Left kidney (tissue), 1 donor: ENCODE measurements at regions not wholly inside any gene's neighbourhood (a gene's known extent, or its start where the extent isn't known, plus 50 kb on each side); places are given as distances from the start of the nearest gene placed in this dataset.
"Not testable (repeated sequence)": the region's sequence is repeated elsewhere in the genome, so short reads cannot be mapped to it uniquely, and the experiment has no call there.

ENCODE experiments used
- DNase-seq: peaks from one replicate; pipeline ENCODE4 v3.0.0-alpha.2; 2013

- DNase-seq, result no peak
Observed at GRCh38 chr10:108592956-108593355, 1330.4 kb downstream of the XPNPEP1 start.

DNA sequence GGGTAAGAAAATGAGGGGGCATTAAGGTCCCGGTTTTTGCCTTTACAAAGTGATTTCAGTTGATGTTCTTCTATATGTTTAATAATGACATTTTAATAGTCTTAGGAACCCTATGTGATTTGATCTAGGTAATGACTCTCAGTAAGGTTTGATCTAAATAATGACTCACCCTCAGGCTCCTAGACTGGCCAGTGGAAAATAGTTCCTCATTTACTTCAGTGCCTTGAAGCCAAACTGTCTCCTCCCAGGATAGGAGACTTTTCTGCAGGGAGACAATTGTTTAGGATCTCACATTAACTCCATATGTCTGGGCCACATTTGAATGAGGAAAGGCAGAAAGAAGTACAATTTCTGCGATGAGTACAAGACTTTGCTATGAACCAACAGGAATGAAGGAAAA is 1331.9 kb downstream of the XPNPEP1 start:
- no peak for DNase-seq

DNA sequence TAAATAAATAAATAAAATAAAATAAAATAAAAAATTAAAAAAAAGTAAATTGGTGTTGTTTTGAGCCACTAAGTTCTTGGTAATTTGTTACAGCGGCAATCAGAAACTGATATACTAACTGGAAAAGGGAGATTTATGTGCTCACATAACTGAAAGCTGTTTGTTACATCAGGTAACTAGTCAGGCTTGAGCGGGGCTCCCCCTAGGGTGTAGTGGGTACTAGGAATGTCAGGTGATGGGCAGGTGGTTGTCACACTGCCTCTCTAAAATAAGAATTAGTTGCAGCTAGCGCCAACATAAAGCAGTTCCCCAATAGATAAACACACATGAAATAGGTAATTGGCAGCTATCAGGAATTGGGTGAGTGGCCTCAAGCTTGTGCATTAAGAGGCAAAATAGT is 1336.9 kb downstream of the XPNPEP1 start:
- DNase-seq, result no peak

DNA sequence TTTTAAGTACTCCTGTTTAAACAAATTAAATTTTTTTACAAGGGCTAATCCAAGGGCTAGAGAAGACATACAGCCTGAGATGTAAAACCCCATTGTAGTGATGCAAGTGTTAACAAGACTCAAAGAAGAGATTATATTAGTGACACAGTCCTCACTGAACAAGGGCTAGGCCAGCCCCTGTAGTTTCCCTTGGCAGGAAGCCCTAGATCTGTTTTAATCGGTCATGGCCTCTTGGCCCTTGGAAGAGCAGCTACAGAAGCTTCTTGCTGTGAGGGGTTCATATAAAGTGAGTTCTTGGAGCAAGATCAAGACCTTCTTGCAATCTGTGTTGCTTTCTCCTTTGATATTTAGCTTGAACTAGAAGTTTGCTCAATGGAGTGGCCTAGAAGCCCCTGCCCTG is 1339.4 kb downstream of the XPNPEP1 start:
- DNase-seq, result no peak

DNA sequence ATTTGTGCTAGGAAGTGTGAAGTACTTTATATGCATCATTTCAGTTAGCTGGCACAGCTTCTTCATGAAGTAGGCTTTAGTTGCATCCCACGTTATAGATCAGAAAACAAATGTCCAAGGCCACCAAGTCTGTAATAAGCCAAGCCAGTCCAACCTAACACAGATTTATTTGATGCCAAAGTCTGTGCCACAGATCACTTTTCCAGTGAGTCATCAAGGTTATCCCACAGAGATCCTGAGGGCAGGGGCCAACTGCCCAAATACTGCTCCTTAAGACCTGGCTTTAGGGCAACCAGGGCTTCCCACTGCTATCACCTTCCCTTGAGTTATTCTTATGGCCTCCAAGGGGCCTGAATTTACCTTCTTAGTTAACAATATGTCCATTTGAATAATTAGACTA is 1340.4 kb downstream of the XPNPEP1 start:
- no peak for DNase-seq

DNA sequence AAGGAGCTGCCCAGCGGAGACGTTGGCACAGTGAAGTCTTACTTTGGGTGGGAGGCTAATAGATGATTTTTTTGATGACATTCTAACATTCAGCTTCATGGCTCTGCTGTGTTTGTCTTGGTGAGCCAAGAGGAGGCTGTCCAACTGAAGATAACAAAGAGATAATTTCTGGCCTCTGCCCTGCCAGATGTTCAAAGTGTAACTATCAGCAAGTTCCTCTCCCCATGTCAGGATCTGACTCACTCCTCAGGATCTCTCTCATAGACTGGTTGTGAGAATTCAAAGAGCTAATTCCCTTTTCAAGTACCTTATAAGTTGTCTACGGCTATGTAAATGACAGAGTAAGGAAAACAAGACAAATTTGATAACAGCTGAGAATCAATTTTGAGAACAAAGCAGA is 1340.9 kb downstream of the XPNPEP1 start:
- DNase-seq, result no peak

DNA sequence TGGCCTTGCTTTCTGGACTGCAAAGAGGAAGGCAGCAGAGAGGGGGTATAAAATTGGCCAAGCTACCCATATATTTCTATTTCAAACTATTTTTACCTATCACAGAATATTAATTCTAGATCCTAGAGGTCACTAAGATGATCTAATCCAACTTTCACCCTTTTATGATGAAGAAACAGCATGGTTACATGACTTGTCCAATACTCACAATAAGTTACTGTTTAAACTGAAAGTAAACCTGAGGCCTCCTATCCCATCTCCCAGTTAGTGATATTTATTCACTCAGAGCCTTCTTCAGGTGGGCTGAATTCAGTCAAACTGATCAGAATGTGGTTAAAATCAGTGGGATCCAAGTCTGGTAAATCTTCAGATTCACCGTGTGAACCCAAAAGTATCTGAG is 1345.1 kb downstream of the XPNPEP1 start:
- no peak for DNase-seq

GRCh38 chr10:108574233-108574632 is 1349.1 kb downstream of the XPNPEP1 start:
- no peak for DNase-seq

DNA sequence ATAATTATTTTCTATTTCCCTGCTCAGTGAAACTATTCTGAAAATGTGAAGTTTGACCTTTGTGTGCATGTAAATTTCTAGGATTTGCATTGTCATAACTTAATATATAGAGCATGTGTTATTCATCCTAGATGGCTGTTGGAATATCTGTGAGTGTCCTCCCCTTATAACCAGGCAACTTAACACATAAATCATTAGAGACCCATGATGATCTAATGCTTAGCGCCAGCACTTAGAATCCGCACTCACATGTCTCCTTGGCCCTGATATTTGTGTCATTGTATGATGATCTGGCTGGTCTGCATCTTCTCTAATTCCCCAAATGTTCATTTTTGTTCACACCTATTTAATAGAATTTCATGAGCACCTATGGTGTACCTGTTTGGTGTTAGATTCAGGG is 1354.5 kb downstream of the XPNPEP1 start:
- no peak for DNase-seq

- DNase-seq, result no peak
Observed at GRCh38 chr10:108567899-108568752, 1355.2 kb downstream of the XPNPEP1 start.

- no peak for DNase-seq
Observed at GRCh38 chr10:108566316-108567107, 1356.8 kb downstream of the XPNPEP1 start.

DNA sequence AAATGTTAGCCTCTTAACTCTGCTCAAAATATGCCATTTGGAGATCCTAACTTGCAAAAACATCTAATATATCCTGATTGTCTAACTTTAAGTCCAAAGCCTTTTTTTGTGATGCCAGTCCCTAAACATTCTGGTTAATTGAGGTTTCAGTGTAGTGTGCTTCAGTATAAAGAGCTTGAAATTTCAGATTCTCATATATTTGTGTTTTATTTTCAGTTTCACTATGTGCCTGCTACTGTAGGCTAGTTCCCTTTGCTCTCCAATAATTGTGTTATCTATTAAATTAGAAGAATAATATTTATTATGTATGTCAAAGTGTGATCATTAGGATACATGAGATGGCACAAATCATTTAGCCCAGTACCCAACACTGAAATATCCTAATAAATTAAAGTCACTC is 1361.2 kb downstream of the XPNPEP1 start:
- DNase-seq, result no peak

DNA sequence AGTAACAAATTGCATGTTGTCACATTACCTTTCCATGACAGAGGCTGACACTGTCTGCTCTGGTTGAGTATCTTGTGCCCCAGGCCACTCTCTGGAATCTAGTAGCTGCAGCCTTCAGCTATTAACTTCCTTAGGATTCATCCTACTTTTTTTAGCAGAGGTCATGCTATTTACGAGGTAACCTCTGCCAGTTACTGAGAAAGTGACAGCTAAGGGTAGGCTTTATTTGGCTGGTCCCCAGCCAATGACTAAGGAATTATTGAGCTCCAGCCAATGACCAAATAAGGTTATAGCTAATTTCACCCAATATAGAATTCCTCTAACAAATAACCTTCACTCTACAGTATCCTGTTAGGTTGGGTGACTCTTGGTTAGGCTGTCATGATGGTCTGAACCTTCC is 1361.7 kb downstream of the XPNPEP1 start:
- DNase-seq, result no peak

DNA sequence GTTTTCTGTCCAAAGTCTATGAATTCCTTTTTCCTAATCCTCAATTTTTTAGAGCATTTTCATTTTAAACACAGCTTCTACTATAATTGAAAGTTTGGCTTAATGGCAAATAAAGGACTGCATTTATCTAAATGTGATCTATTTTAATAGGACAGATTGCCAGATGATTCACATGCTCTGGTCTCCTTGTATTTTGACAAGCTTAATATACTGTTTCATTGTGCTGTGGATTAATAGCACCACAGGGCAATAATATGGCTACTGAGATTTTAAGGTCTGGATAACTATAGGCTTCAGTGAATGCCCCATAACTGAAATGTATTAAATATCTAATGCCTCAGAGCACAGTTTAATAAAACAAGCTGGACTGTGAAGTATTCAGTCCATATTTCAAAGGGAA is 1362.8 kb downstream of the XPNPEP1 start:
- no peak for DNase-seq

DNA sequence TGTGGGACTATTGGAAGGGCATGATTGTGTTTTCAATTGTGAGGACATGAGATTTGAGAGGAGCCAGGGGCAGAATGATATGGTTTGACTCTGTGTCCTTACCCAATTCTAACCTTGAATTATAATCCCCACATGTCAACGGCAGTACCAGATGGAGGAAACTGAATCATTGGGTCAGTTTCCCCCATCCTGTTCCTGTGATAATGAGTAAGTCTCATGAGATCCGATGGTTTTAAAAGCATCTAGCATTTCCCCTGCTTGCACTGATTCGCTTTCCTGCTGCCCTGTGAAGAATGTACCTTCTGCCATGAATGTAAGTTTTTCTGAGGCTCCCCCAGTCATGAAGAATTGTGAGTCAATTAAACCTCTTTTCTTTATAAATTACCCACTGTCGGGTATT is 1367.1 kb downstream of the XPNPEP1 start:
- no peak for DNase-seq

- no peak for DNase-seq
Observed at GRCh38 chr10:108545921-108546320, 1377.4 kb downstream of the XPNPEP1 start.

GRCh38 chr10:108544500-108545120 is 1378.7 kb downstream of the XPNPEP1 start:
- DNase-seq, result peak; percentile 64

DNA sequence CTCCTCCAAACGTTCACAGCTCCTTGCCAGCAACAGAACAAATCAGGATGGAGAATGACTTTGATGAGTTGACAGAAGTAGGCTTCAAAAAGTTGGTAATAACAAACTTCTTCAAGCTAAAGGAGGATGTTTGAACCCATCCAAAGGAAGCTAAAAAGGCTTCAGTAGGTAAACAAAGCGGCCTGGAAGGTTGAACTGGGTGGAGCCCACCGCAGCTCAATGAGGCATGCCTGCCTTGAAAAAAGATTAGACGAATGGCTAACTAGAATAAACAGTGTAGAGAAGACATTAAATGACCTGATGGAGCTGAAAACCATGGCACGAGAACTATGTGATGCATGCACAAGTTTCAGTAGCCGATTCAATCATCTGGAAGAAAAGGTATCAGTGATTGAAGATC is 1369.0 kb upstream of the SORCS1 start:
- DNase-seq, result not testable (repeated sequence)

DNA sequence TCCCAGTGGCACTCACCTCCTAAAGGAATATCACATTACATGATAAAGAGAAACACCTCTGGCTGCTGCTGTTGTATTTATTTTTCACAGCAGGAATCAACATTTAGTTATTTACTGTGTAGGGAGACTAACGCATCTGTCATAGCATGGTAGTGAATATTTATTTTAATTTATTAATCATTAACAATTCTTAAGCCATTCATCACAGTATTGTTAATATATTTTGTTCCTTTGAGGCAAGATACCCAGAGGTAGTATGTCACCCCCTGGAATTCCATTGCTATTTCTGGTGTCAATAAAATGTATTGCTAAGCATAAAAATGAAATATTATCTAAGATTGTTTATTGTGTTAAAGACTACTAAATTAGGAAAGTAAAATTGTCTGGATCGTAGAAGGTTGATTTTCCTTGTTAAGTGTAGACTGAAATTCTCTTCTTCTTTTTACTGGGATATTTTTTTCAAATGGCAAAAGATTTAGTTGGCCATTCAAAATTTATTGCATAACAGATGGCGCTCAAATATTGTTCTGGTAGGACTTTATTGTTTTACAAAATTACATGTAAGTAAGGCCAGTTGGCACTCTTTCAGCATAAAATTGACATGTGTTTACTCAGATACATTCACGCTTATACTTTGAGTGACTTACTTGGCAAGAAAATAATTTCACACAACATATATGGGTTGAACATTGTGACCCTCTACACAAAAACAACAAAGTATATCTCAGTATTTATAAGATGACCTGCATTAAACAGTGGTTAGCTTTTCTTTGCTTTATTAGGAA is 1358.7 kb upstream of the SORCS1 start:
- no peak for DNase-seq

- peak; percentile 32 for DNase-seq
Observed at GRCh38 chr10:108521827-108522492, 1357.5 kb upstream of the SORCS1 start.

DNA sequence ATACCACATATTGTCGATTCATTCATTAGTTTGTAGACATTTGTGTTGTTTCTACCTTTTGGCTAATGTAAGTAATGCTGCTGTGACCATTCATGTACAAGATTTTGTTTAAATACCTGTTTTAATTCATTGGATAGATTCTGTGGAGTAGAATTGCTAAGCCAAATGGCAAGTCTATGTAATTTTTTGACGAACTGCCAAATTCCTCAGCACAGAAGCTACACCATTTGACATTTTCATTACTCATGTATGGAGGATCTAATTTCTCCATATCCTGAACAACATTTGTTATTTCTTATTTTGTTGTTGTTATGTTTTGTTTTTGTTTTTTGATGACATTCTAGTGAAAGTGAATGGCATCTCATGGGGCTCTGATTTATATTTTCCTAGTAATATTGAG is 1351.3 kb upstream of the SORCS1 start:
- no peak for DNase-seq

DNA sequence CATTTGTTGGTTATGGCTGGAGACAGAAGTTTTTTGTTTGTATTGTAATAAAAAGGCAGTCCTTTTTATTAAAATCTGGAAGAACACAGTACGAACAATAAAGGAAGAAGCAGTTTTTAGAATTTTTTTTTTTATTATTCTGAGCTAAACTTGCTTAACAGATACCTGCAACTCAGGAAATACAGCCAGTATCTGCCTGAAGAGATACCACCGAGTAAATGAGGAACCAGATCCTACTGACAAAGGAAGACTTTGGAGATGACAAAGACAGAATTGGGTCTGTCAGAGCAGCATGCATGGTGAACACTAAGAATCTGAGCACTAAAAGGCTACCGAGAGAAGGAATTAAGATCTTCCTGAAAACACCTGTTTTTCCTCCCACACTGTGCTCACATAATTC is 1335.9 kb upstream of the SORCS1 start:
- DNase-seq, result no peak
